Activated B cell treated with CpG ODN at 0.5 μM for 24 hours (primary cell): ENCODE measurements at regions not wholly inside any gene's neighbourhood (a gene's known extent, or its start where the extent isn't known, plus 50 kb on each side); places are given as distances from the start of the nearest gene placed in this dataset.

Source experiments
- ATAC-seq: fragments of 200-7000 bp; cut with Tn5 transposase; one replicate; pipeline ENCODE4 v1.10.0; 2021; ENCODE audit warnings: low read depth, mild to moderate bottlenecking, moderate library complexity
- CTCF ChIA-PET: fragments of 350-600 bp; sonication (Branson Sonifier 250); formaldehyde crosslinking; loops from one replicate; lab custom pipeline; 2021; ENCODE audit warnings: antibody characterized with exemption; lab: Charles Lee
- POLR2A ChIA-PET: fragments of 350-600 bp; sonication (Branson Sonifier 250); formaldehyde crosslinking; loops from one replicate; lab custom pipeline; 2021; ENCODE audit warnings: antibody characterized with exemption; lab: Charles Lee
- DNase-seq: peaks from one replicate; pipeline ENCODE4 v3.0.0; 2022
- H3K27ac Mint-ChIP-seq: one replicate; pipeline ENCODE4 v1.8.0; 2020; ENCODE audit warnings: mixed read lengths
- H3K27me3 Mint-ChIP-seq: one replicate; pipeline ENCODE4 v1.8.0; 2021; ENCODE audit warnings: mixed read lengths
- H3K36me3 Mint-ChIP-seq: one replicate; pipeline ENCODE4 v1.8.0; 2021; ENCODE audit warnings: low read depth, mixed read lengths
- H3K4me1 Mint-ChIP-seq: one replicate; pipeline ENCODE4 v1.8.0; 2021; ENCODE audit warnings: mixed read lengths
- H3K4me3 Mint-ChIP-seq: one replicate; pipeline ENCODE4 v1.8.0; 2020; ENCODE audit warnings: mild to moderate bottlenecking, mixed read lengths
- H3K9me3 Mint-ChIP-seq: one replicate; pipeline ENCODE4 v1.8.0; 2020; ENCODE audit warnings: mixed read lengths
- CTCF ChIP-seq: fragments of 200-600 bp; IDR thresholded peaks from one replicate; pipeline ENCODE4 v1.8.0; 2022; ENCODE audit warnings: antibody characterized with exemption, mild to moderate bottlenecking
- intact Hi-C: fragments of 100-400 bp; cut with micrococcal nuclease; formaldehyde crosslinking; loops from one replicate; pipeline ENCODE4 v1.15.1; 2024

- Mint-ChIP-seq H3K4me3 (no peak overlapping the region), H3K27me3 (peaks cover 5% of the 10 kb centered on the region), H3K36me3 (no peaks in the 10 kb centered on the region), H3K27ac (no peak overlapping the region), H3K4me1 (peaks cover 5% of the 10 kb centered on the region), H3K9me3 (no peaks in the 10 kb centered on the region)
- intact Hi-C loops, result loop anchor here (5.0 kb wide), 1 partner anchor 41 kb away; no protein-coding TSS in a partner anchor
- ATAC-seq, result peak; percentile 68
- CTCF ChIA-PET, result no interaction called here
- POLR2A ChIA-PET, result interaction anchor here (1.5 kb wide), 1 partner anchor 42 kb away, joined by 5 read pairs; no protein-coding TSS in a partner anchor
- DNase-seq, result no peak
- TF ChIP-seq CTCF, result no peak
Observed at GRCh38 chr20:62561182-62561581, 81.1 kb upstream of the SLCO4A1 start.

- Mint-ChIP-seq H3K36me3 (no peaks in the 10 kb centered on the region), H3K27ac (no peak overlapping the region), H3K4me1 (peaks cover 5% of the 10 kb centered on the region), H3K27me3 (peaks cover 5% of the 10 kb centered on the region), H3K9me3 (no peaks in the 10 kb centered on the region), H3K4me3 (no peak overlapping the region)
- ATAC-seq, result no peak
- no peak for DNase-seq
- intact Hi-C loops, result loop anchor here (5.0 kb wide), 1 partner anchor 40 kb away; no protein-coding TSS in a partner anchor
- ChIA-PET POLR2A (interaction anchor here (0.5 to 1.5 kb wide), 2 partner anchors 42 to 82 kb away, joined by 3 to 5 read pairs; no protein-coding TSS in a partner anchor), CTCF (no interaction called here)
- no peak for TF ChIP-seq CTCF
Observed at GRCh38 chr20:62561948-62562347, 80.4 kb upstream of the SLCO4A1 start.

GRCh38 chr20:62562831-62563230 is 79.5 kb upstream of the SLCO4A1 start:
- intact Hi-C loops, result loop anchor here (5.0 kb wide), 1 partner anchor 39 kb away; no protein-coding TSS in a partner anchor
- no peak overlapping the region for H3K27ac Mint-ChIP-seq

GRCh38 chr20:62563561-62563960 is 78.7 kb upstream of the SLCO4A1 start:
- ChIA-PET CTCF (no interaction called here), POLR2A (no interaction called here)
- intact Hi-C loops, result loop anchor here (5.0 kb wide), 1 partner anchor 39 kb away; no protein-coding TSS in a partner anchor
- H3K4me1 Mint-ChIP-seq, result peaks cover 5% of the 10 kb centered on the region
- H3K4me3 Mint-ChIP-seq, result no peak overlapping the region
- peaks cover 2% of the 10 kb centered on the region for H3K27me3 Mint-ChIP-seq
- ATAC-seq (no peak), DNase-seq (no peak)
- no peaks in the 10 kb centered on the region for H3K36me3 Mint-ChIP-seq
- no peaks in the 10 kb centered on the region for H3K9me3 Mint-ChIP-seq
- no peak for TF ChIP-seq CTCF
- no peak overlapping the region for H3K27ac Mint-ChIP-seq

More at GRCh38 chr20:62562831-62563230, 79.5 kb upstream of the SLCO4A1 start:
- H3K36me3 Mint-ChIP-seq, result no peaks in the 10 kb centered on the region
- ChIA-PET POLR2A (interaction anchor here (1.5 kb wide), 1 partner anchor 41 kb away, joined by 5 read pairs; no protein-coding TSS in a partner anchor), CTCF (no interaction called here)
- ATAC-seq (no peak), DNase-seq (no peak)
- no peaks in the 10 kb centered on the region for H3K9me3 Mint-ChIP-seq
- H3K4me1 Mint-ChIP-seq, result peaks cover 5% of the 10 kb centered on the region
- H3K27me3 Mint-ChIP-seq, result peaks cover 2% of the 10 kb centered on the region
- H3K4me3 Mint-ChIP-seq, result no peak overlapping the region
- TF ChIP-seq CTCF, result no peak

GRCh38 chr20:62564456-62565245 is 77.7 kb upstream of the SLCO4A1 start:
- CTCF ChIA-PET, result no interaction called here
- POLR2A ChIA-PET, result no interaction called here
- peaks cover 5% of the 10 kb centered on the region for H3K27me3 Mint-ChIP-seq
- H3K9me3 Mint-ChIP-seq, result no peaks in the 10 kb centered on the region
- TF ChIP-seq CTCF, result no peak
- H3K36me3 Mint-ChIP-seq, result no peaks in the 10 kb centered on the region
- ATAC-seq, result no peak
- DNase-seq, result no peak
- H3K27ac Mint-ChIP-seq, result no peak overlapping the region
- H3K4me1 Mint-ChIP-seq, result peaks cover 5% of the 10 kb centered on the region
- no peak overlapping the region for H3K4me3 Mint-ChIP-seq
- intact Hi-C loops, result loop anchor here (5.0 kb wide), 1 partner anchor 38 kb away; no protein-coding TSS in a partner anchor
